VCaP (cell line): ENCODE measurements at regions not wholly inside any gene's neighbourhood (a gene's known extent, or its start where the extent isn't known, plus 50 kb on each side); places are given as distances from the start of the nearest gene placed in this dataset.

Experiments used
- H3K27ac ChIP-seq: fragments of 450-650 bp; 2 replicates; pipeline ENCODE4 v1.5.1; 2017
- TF ChIP-seq, protein P1 (sequence below): fragments of 450-650 bp; conservative IDR thresholded peaks from 2 replicates; pipeline ENCODE4 v1.5.1; 2017; ENCODE audit warnings: mild to moderate bottlenecking, moderate library complexity

- TF ChIP-seq, protein P1, sequence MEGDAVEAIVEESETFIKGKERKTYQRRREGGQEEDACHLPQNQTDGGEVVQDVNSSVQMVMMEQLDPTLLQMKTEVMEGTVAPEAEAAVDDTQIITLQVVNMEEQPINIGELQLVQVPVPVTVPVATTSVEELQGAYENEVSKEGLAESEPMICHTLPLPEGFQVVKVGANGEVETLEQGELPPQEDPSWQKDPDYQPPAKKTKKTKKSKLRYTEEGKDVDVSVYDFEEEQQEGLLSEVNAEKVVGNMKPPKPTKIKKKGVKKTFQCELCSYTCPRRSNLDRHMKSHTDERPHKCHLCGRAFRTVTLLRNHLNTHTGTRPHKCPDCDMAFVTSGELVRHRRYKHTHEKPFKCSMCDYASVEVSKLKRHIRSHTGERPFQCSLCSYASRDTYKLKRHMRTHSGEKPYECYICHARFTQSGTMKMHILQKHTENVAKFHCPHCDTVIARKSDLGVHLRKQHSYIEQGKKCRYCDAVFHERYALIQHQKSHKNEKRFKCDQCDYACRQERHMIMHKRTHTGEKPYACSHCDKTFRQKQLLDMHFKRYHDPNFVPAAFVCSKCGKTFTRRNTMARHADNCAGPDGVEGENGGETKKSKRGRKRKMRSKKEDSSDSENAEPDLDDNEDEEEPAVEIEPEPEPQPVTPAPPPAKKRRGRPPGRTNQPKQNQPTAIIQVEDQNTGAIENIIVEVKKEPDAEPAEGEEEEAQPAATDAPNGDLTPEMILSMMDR = no peak
- no peak overlapping the region for H3K27ac ChIP-seq
Measured at GRCh38 chr2:139631966-139632365, 851.8 kb upstream of the NXPH2 start.

DNA sequence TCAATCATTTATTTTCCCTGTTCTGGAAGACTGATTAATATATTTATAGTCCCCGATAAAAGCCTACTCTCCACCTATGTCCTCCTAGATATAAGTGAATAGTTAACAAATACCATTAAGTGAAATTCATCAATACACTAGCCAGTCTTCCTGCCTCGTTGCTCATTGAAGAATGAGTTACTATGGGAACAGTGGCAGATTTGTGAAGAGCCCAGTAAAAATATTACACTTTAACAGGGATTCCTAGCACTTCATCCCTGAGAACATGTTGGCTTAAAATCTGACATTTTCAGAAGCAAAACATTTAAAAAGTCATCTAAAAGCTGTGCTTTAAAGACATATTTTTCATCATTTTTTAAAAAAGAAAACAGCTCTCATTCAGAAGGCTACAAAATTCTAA lies 848.7 kb upstream of the NXPH2 start:
- H3K27ac ChIP-seq = no peak overlapping the region
- TF ChIP-seq, protein P1 = no peak

DNA sequence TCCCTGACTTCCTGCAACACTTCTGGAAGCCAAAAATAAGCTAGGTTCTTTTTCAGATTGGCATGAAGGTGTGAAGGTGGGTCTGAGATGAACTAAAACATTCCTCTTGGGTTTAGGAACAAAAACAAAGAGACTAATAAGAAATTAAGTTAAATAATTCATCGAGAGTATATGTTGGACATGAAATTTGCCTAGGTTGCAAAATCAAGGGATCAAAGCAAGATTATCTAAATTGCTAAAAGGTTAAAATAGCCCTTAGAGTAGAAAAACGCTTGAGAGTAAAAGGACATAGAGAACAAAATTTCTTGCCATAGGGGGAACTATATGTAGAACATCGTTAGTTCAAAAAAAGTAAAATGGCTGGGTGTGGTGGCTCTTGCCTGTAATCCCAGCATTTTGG lies 845.9 kb upstream of the NXPH2 start:
- H3K27ac ChIP-seq = no peak overlapping the region
- TF ChIP-seq, protein P1 = no peak

GRCh38 chr2:139622691-139623090 lies 842.5 kb upstream of the NXPH2 start:
- TF ChIP-seq, protein P1 = no peak
- no peak overlapping the region for H3K27ac ChIP-seq

GRCh38 chr2:139617747-139618146 lies 837.6 kb upstream of the NXPH2 start:
- TF ChIP-seq, protein P1 = no peak
- H3K27ac ChIP-seq = no peak overlapping the region

- TF ChIP-seq, protein P1 = no peak
Measured at GRCh38 chr2:139613264-139613663, 833.1 kb upstream of the NXPH2 start.

DNA sequence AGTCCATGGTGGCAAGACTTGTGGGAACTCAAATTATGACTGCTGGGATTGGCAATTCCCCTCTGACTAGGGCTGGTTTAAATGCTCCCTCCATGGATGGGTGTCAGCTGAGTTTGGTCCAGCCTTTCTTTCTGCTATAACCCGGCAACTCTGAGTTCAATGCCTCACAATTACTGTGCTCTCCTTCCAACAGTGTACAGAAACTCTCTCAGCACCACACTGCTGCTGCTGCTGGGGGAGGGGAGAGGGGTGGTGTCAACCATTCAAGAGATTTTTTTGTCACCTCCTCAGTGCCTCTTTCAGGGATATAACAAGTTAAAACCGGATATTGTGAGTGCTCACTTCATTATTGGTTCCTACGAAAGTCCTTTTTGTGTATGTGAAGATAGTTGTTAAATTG lies 830.3 kb upstream of the NXPH2 start:
- TF ChIP-seq, protein P1 = no peak

More at GRCh38 chr2:139613264-139613663, 833.1 kb upstream of the NXPH2 start:
- H3K27ac ChIP-seq = no peak overlapping the region

GRCh38 chr2:139609109-139609508 lies 828.9 kb upstream of the NXPH2 start:
- TF ChIP-seq, protein P1 = no peak
- no peak overlapping the region for H3K27ac ChIP-seq

More for the DNA sequence above, 830.3 kb upstream of the NXPH2 start:
- no peak overlapping the region for H3K27ac ChIP-seq
